ENCODE measurements at regions not wholly inside any gene's neighbourhood (a gene's known extent, or its start where the extent isn't known, plus 50 kb on each side); places are given as distances from the start of the nearest gene placed in this dataset.

DNA sequence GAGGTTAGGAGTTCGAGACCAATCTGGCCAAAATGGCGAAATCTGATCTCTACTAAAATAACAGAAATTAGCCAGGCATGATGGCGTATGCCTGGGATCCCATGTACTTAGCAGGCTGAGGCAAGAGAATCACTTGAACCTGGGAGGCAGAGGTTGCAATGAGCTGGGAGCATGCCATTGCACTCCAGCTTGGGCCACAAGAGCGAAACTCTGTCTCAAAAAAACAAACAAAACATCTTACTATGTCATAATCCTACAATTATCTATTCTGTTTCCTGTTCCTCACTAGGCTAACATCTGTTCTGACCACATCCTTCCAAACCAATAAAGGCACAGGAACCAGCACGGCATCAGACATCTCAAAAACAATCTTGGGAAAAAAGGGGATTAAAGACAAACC is 361.8 kb upstream of the UBE2E3 start:
- Histone ChIP-seq H3K4me3 (ENCODE audit: low read depth in 2 of 2, low read length in 2 of 2) (no peak overlapping the region), H3K27me3 (ENCODE audit: control insufficient read depth, insufficient read depth, low read length) (no peaks in the 10 kb centered on the region), H3K9me3 (ENCODE audit: control insufficient read depth, insufficient read depth, low read depth, low read length) (no peaks in the 10 kb centered on the region), H3K36me3 (ENCODE audit: control insufficient read depth, insufficient read depth, low read length) (no peaks in the 10 kb centered on the region), H3K27ac (ENCODE audit: low read length) (no peak overlapping the region), H3K4me1 (ENCODE audit: control insufficient read depth, insufficient read depth, low read length) (no peaks in the 10 kb centered on the region)
- TF ChIP-seq TCF7L2 (IDR thresholded peaks at IDR 0.05; ENCODE audit: low read depth, low read length) = no peak
- no peak for TF ChIP-seq POLR2AphosphoS5 (IDR thresholded peaks at IDR 0.05; ENCODE audit: low read depth, low read length)
- POLR2A ChIA-PET = no interaction called here
- ATAC-seq (no peak), DNase-seq (ENCODE audit: low read depth, low spot score) (no peak)
- BruUV-seq (replicated peaks) = no TSS peak
- in situ Hi-C loops (cut with HindIII; ENCODE audit: low pct_unique_long_range_greater_than_20kb, low sequenced_read_pairs) (no loop called here), intact Hi-C loops (cut with micrococcal nuclease; ENCODE audit: unreplicated experiment) (no loop called here)
- CTCF ChIA-PET = no interaction called here

DNA sequence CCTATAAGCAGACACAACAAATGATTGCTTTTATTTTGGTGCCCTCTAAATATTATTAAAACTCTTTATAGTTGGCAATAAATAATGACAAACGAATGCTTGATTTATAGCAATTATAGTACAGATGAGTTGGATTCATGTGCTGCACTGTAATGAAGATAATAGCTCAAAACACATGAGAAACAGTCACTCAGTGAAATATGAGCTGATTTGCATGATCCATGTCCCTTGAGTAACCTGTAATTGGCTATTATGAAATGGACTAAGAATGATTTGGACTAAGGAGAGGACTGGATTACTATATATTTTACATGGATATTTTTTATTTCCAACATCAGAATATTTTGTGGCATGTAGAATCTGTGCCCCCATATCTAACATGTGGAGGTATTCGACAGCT is 365.6 kb upstream of the UBE2E3 start:
- Histone ChIP-seq H3K27ac (ENCODE audit: low read length) (no peak overlapping the region), H3K4me3 (ENCODE audit: low read depth in 2 of 2, low read length in 2 of 2) (no peak overlapping the region), H3K9me3 (ENCODE audit: control insufficient read depth, insufficient read depth, low read depth, low read length) (no peaks in the 10 kb centered on the region), H3K27me3 (ENCODE audit: control insufficient read depth, insufficient read depth, low read length) (no peaks in the 10 kb centered on the region), H3K36me3 (ENCODE audit: control insufficient read depth, insufficient read depth, low read length) (no peaks in the 10 kb centered on the region; the same call in 1 of the 2 replicates), H3K4me1 (ENCODE audit: control insufficient read depth, insufficient read depth, low read length) (no peaks in the 10 kb centered on the region)
- ATAC-seq (no peak), DNase-seq (ENCODE audit: low read depth, low spot score) (no peak)
- CTCF ChIA-PET = no interaction called here
- intact Hi-C loops (cut with micrococcal nuclease; ENCODE audit: unreplicated experiment) (no loop called here), in situ Hi-C loops (cut with HindIII; ENCODE audit: low pct_unique_long_range_greater_than_20kb, low sequenced_read_pairs) (no loop called here)
- POLR2A ChIA-PET = no interaction called here
- BruUV-seq (replicated peaks) = no TSS peak
- TF ChIP-seq, protein P1, sequence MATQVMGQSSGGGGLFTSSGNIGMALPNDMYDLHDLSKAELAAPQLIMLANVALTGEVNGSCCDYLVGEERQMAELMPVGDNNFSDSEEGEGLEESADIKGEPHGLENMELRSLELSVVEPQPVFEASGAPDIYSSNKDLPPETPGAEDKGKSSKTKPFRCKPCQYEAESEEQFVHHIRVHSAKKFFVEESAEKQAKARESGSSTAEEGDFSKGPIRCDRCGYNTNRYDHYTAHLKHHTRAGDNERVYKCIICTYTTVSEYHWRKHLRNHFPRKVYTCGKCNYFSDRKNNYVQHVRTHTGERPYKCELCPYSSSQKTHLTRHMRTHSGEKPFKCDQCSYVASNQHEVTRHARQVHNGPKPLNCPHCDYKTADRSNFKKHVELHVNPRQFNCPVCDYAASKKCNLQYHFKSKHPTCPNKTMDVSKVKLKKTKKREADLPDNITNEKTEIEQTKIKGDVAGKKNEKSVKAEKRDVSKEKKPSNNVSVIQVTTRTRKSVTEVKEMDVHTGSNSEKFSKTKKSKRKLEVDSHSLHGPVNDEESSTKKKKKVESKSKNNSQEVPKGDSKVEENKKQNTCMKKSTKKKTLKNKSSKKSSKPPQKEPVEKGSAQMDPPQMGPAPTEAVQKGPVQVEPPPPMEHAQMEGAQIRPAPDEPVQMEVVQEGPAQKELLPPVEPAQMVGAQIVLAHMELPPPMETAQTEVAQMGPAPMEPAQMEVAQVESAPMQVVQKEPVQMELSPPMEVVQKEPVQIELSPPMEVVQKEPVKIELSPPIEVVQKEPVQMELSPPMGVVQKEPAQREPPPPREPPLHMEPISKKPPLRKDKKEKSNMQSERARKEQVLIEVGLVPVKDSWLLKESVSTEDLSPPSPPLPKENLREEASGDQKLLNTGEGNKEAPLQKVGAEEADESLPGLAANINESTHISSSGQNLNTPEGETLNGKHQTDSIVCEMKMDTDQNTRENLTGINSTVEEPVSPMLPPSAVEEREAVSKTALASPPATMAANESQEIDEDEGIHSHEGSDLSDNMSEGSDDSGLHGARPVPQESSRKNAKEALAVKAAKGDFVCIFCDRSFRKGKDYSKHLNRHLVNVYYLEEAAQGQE (IDR thresholded peaks at IDR 0.05; ENCODE audit: insufficient read depth in 1 of 2, low read depth in 2 of 2, low read length in 1 of 2) = no peak
- TF ChIP-seq POLR2AphosphoS5 (IDR thresholded peaks at IDR 0.05; ENCODE audit: low read depth, low read length) (no peak), TCF7L2 (IDR thresholded peaks at IDR 0.05; ENCODE audit: low read depth, low read length) (no peak), SIN3A (IDR thresholded peaks at IDR 0.05; ENCODE audit: borderline replicate concordance, insufficient read depth, low read depth, low read length) (no peak)
- TF ChIP-seq, protein P2, sequence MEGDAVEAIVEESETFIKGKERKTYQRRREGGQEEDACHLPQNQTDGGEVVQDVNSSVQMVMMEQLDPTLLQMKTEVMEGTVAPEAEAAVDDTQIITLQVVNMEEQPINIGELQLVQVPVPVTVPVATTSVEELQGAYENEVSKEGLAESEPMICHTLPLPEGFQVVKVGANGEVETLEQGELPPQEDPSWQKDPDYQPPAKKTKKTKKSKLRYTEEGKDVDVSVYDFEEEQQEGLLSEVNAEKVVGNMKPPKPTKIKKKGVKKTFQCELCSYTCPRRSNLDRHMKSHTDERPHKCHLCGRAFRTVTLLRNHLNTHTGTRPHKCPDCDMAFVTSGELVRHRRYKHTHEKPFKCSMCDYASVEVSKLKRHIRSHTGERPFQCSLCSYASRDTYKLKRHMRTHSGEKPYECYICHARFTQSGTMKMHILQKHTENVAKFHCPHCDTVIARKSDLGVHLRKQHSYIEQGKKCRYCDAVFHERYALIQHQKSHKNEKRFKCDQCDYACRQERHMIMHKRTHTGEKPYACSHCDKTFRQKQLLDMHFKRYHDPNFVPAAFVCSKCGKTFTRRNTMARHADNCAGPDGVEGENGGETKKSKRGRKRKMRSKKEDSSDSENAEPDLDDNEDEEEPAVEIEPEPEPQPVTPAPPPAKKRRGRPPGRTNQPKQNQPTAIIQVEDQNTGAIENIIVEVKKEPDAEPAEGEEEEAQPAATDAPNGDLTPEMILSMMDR (IDR thresholded peaks at IDR 0.05) = no peak

DNA sequence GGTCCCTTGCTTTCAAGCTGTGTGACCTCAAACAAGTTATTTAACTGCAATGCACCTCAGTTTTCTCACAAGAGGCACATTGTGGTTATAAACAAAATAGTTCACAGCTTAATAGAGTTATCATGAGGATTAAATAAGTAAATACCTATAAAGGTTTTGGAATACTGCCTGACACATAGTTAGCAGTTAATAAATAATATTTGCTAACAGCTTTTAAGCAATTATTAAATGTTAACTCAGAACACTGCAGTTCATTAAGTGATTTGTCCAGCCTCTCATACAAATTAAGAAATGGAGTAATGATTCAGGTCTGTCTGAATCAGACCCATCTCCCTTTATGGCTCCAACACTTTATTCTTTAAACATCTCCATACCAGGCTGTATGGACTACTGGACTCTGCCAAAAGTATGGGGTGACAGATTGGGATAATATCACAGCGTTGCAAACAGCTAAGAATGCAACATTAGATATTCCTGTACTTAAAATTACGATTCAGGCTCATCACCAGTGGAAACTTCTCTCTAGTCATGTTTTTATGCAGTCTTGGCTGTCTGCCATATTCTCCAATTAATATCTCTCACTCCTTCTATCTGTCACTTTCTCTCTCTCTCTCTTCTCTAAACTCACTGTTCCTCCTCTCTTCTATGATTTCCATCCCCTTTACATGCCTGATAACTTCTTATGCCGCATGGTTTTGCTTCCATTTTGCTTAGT is 370.6 kb upstream of the UBE2E3 start:
- CTCF ChIA-PET = no interaction called here
- no TSS peak for BruUV-seq (replicated peaks)
- POLR2A ChIA-PET = no interaction called here
- Histone ChIP-seq H3K4me1 (ENCODE audit: control insufficient read depth, insufficient read depth, low read length) (no peaks in the 10 kb centered on the region), H3K4me3 (ENCODE audit: low read depth in 2 of 2, low read length in 2 of 2) (no peak overlapping the region), H3K27me3 (ENCODE audit: control insufficient read depth, insufficient read depth, low read length) (no peaks in the 10 kb centered on the region), H3K9me3 (ENCODE audit: control insufficient read depth, insufficient read depth, low read depth, low read length) (no peaks in the 10 kb centered on the region), H3K27ac (ENCODE audit: low read length) (no peak overlapping the region), H3K36me3 (ENCODE audit: control insufficient read depth, insufficient read depth, low read length) (no peaks in the 10 kb centered on the region; the same call in 1 of the 2 replicates)
- DNase-seq (ENCODE audit: low read depth, low spot score) (no peak), ATAC-seq (no peak)
- TF ChIP-seq SIN3A (IDR thresholded peaks at IDR 0.05; ENCODE audit: borderline replicate concordance, insufficient read depth, low read depth, low read length) (no peak), POLR2AphosphoS5 (IDR thresholded peaks at IDR 0.05; ENCODE audit: low read depth, low read length) (no peak), TCF7L2 (IDR thresholded peaks at IDR 0.05; ENCODE audit: low read depth, low read length) (no peak)
- TF ChIP-seq, protein P2 (IDR thresholded peaks at IDR 0.05) = no peak
- TF ChIP-seq, protein P1 (IDR thresholded peaks at IDR 0.05; ENCODE audit: insufficient read depth in 1 of 2, low read depth in 2 of 2, low read length in 1 of 2) = no peak
- in situ Hi-C loops (cut with HindIII; ENCODE audit: low pct_unique_long_range_greater_than_20kb, low sequenced_read_pairs) = no loop called here
- intact Hi-C loops (cut with micrococcal nuclease; ENCODE audit: unreplicated experiment) = no loop called here
